GM13976 (cell line): ENCODE measurements at regions not wholly inside any gene's neighbourhood (a gene's known extent, or its start where the extent isn't known, plus 50 kb on each side); places are given as distances from the start of the nearest gene placed in this dataset.
A peak's percentile ranks its signal among the peaks of the same experiment; 100 is the strongest.
"Not testable (repeated sequence)": the region's sequence is repeated elsewhere in the genome, so short reads cannot be mapped to it uniquely, and the experiment has no call there.

Experiments used
- DNase-seq: peaks from one replicate; pipeline ENCODE4 v3.0.0; 2012; ENCODE audit warnings: low spot score
- CTCF ChIP-seq: IDR thresholded peaks from 2 replicates; pipeline ENCODE4 v1.5.1; 2012; ENCODE audit warnings: borderline replicate concordance, mild to moderate bottlenecking; ENCODE audit not compliant: insufficient read depth; ENCODE audit errors: extremely low read depth, missing control alignments, control extremely low read depth
- in situ Hi-C: fragments of 300-500 bp; cut with MboI; formaldehyde crosslinking; loops from one replicate; pipeline ENCODE4 v1.12.0; 2022; ENCODE audit warnings: low sequenced_read_pairs, mixed read lengths, inconsistent platforms; ENCODE audit not compliant: unreplicated experiment

- peak; percentile 65 for DNase-seq
- in situ Hi-C loops = not testable (repeated sequence)
These were observed 93.0 kb downstream of the CRLF3 start for GRCh38 chr17:30731210-30732132.

- DNase-seq, in situ Hi-C loops: not testable (repeated sequence)
These were observed 93.7 kb downstream of the CRLF3 start for GRCh38 chr17:30730837-30731209.

GRCh38 chr17:30730171-30730836 lies 94.2 kb downstream of the CRLF3 start:
- not testable (repeated sequence) for DNase-seq

GRCh38 chr17:30729471-30730170 lies 94.9 kb downstream of the CRLF3 start:
- not testable (repeated sequence) for DNase-seq

More at GRCh38 chr17:30730171-30730836, 94.2 kb downstream of the CRLF3 start:
- in situ Hi-C loops = not testable (repeated sequence)

GRCh38 chr17:30727517-30727916 lies 97.0 kb downstream of the CRLF3 start:
- not testable (repeated sequence) for DNase-seq

More at GRCh38 chr17:30729471-30730170, 94.9 kb downstream of the CRLF3 start:
- in situ Hi-C loops = not testable (repeated sequence)

GRCh38 chr17:30726734-30727133 lies 97.8 kb downstream of the CRLF3 start:
- DNase-seq, in situ Hi-C loops: not testable (repeated sequence)

More at GRCh38 chr17:30727517-30727916, 97.0 kb downstream of the CRLF3 start:
- in situ Hi-C loops = not testable (repeated sequence)

GRCh38 chr17:30726310-30726709 lies 98.2 kb downstream of the CRLF3 start:
- DNase-seq, in situ Hi-C loops: not testable (repeated sequence)

GRCh38 chr17:30724034-30724650 lies 100.3 kb downstream of the CRLF3 start:
- not testable (repeated sequence) for DNase-seq
- in situ Hi-C loops = loop anchor here (25.0 kb wide), 1 partner anchor 612 kb away; the partner anchor contains the start of gene NSRP1

GRCh38 chr17:30722114-30722780 lies 102.2 kb downstream of the CRLF3 start:
- in situ Hi-C loops = loop anchor here (25.0 kb wide), 1 partner anchor 610 kb away; the partner anchor contains the start of gene NSRP1
- DNase-seq = not testable (repeated sequence)

GRCh38 chr17:30720971-30721370 lies 103.5 kb downstream of the CRLF3 start:
- in situ Hi-C loops = loop anchor here (25.0 kb wide), 1 partner anchor 609 kb away; the partner anchor contains the start of gene NSRP1
- not testable (repeated sequence) for DNase-seq

- no peak for DNase-seq
- no peak for TF ChIP-seq CTCF
- in situ Hi-C loops = loop anchor here (25.0 kb wide), 1 partner anchor 608 kb away; the partner anchor contains the start of gene NSRP1
These were observed 104.5 kb downstream of the CRLF3 start for GRCh38 chr17:30720013-30720471.
